Adrenal gland (tissue), 9 donors: ENCODE measurements at regions not wholly inside any gene's neighbourhood (a gene's known extent, or its start where the extent isn't known, plus 50 kb on each side); places are given as distances from the start of the nearest gene placed in this dataset.

Source experiments
- DNase-seq, 7 donors: peaks; one replicate each; pipeline ENCODE4 v3.0.0-alpha.2; 2019 to 2020
- H3K27ac ChIP-seq, 5 donors: fragments of 200-600 bp; sonication (generic) in 4 of 5; 1 replicate in 3 of 5; 2 replicates in 2 of 5; pipeline versions ENCODE4 v1.5.1 to v1.8.0; 2016 to 2020; ENCODE audit warnings: mild to moderate bottlenecking in 1 of 5
- H3K27me3 ChIP-seq: fragments of 200-600 bp; 2 replicates; pipeline ENCODE4 v1.8.0; 2021
- H3K36me3 ChIP-seq, 2 donors: fragments of 200-600 bp; replicated peaks in 1 of 2; 1 replicate in 1 of 2; 2 replicates in 1 of 2; pipeline versions ENCODE4 v1.5.1 to v1.8.0; 2018 to 2022
- H3K4me1 ChIP-seq, 2 donors: fragments of 200-600 bp; replicated peaks in 1 of 2; 1 replicate in 1 of 2; 2 replicates in 1 of 2; pipeline versions ENCODE4 v1.5.1 to v1.8.0; 2018 to 2021
- H3K4me3 ChIP-seq, 4 donors: fragments of 200-600 bp; sonication (generic) in 3 of 4; one replicate each; pipeline ENCODE4 v1.5.1; 2016 to 2018
- H3K9me3 ChIP-seq, 3 donors: fragments of 200-600 bp; sonication (generic) in 1 of 3; replicated peaks in 1 of 3; 1 replicate in 2 of 3; 2 replicates in 1 of 3; pipeline versions ENCODE4 v1.5.1 to v1.8.0; 2016 to 2021
- POLR2A ChIP-seq, 2 donors: fragments of 450-650 bp; IDR thresholded peaks; one replicate each; pipeline ENCODE4 v1.6.1; 2017; ENCODE audit warnings: antibody characterized with exemption in 2 of 2, mild to moderate bottlenecking in 2 of 2, moderate library complexity in 1 of 2
- WGBS, 4 donors: extraction: QIAGEN DNeasy Blood & Tissue Kit in 2 of 4; methylation state at CpG; one replicate each; pipeline versions ENCODE4 v1.1.5 to v1.1.7; 2013 to 2017; 5-methylcytosine and 5-hydroxymethylcytosine counted together
- intact Hi-C, 2 donors: fragments of 100-400 bp; cut with DNase I; formaldehyde crosslinking; loops; one replicate each; pipeline versions ENCODE4 v1.14.1 to v1.15.0; 2022 to 2023
- TF ChIP-seq, protein P1 (sequence below), 6 experiments: fragments of 450-650 bp in 4 of 6; fragments of 200-600 bp in 2 of 6; sonication (generic) in 1 of 6; IDR thresholded peaks; 1 replicate in 5 of 6; 2 replicates in 1 of 6; pipeline versions ENCODE4 v1.5.1 to v1.8.0; 2016 to 2021; ENCODE audit warnings: antibody characterized with exemption in 6 of 6, mild to moderate bottlenecking in 2 of 6, moderate library complexity in 1 of 6
- donor health status: healthy with polysubstance abuse.
- donor health status: Bipolar disorder and iron deficiency.
- donor health status: DM: yes; HTN: yes; CAD: no.
- donor health status: DM: no; HTN: no; CAD: no.
- donor health status: DM: no; HTN: no; CAD: no.

DNA sequence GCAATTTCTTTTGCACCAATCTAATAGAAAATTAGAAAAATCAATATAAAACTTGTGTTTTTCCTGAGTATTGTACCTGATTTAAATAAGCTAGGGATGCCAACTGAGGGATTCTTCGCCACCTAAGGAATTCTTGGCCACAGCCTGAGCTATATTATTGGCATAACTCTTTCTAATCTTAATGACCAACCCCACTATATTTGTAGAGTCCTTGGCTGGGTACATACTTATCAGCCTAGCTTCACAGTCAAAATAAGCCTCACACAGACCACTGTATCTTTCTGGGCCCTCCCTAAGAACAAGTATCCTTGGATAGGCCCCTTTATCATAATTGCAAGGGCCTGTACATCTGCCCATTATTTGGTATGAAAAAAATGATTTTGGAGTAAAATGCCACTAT lies 247.1 kb downstream of the DUSP6 start:
- Histone ChIP-seq H3K9me3 (no peaks in the 10 kb centered on the region), H3K27me3 (no peaks in the 10 kb centered on the region), H3K4me3 (no peak overlapping the region), H3K27ac (no peak overlapping the region), H3K36me3 (no peaks in the 10 kb centered on the region), H3K4me1 (no peaks in the 10 kb centered on the region)
- 90 to 100% (median 98%) methylated on average over 1 of the region's 1 CpG for WGBS, 4 donors
- DNase-seq = no peak
- TF ChIP-seq POLR2A (IDR thresholded peaks at IDR 0.05) = no peak
- TF ChIP-seq, protein P1, sequence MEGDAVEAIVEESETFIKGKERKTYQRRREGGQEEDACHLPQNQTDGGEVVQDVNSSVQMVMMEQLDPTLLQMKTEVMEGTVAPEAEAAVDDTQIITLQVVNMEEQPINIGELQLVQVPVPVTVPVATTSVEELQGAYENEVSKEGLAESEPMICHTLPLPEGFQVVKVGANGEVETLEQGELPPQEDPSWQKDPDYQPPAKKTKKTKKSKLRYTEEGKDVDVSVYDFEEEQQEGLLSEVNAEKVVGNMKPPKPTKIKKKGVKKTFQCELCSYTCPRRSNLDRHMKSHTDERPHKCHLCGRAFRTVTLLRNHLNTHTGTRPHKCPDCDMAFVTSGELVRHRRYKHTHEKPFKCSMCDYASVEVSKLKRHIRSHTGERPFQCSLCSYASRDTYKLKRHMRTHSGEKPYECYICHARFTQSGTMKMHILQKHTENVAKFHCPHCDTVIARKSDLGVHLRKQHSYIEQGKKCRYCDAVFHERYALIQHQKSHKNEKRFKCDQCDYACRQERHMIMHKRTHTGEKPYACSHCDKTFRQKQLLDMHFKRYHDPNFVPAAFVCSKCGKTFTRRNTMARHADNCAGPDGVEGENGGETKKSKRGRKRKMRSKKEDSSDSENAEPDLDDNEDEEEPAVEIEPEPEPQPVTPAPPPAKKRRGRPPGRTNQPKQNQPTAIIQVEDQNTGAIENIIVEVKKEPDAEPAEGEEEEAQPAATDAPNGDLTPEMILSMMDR (IDR thresholded peaks at IDR 0.05) = no peak
- intact Hi-C loops = no loop called here

DNA sequence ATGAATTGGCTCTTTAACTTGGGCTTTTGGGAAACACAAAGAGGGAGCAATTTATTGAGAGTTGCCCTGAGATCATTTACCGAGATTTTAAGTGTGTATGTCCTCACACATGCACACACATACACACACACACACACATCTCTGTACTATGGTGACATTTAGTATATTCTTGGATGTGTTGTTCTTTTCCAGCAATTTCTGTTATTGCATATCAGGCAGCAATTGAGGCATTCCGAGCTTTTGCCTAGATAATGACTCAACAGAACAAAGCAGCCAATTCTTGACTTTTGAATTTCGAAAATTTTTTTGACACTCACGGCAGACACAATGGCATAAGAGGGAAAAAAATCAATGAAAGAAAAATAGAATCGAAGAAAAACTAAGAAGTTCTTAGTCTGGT lies 248.5 kb downstream of the DUSP6 start:
- no peaks in the 10 kb centered on the region for H3K27me3 ChIP-seq
- 67 to 72% (median 71%) methylated on average over 5 of the region's 5 CpGs for WGBS, 4 donors
- H3K4me3 ChIP-seq = no peak overlapping the region
- no peaks in the 10 kb centered on the region for H3K4me1 ChIP-seq
- no peak for DNase-seq
- no peak overlapping the region for H3K27ac ChIP-seq
- no peak for TF ChIP-seq POLR2A (IDR thresholded peaks at IDR 0.05)
- TF ChIP-seq, protein P1 (IDR thresholded peaks at IDR 0.05) = no peak
- intact Hi-C loops = no loop called here
- no peaks in the 10 kb centered on the region for H3K9me3 ChIP-seq
- no peaks in the 10 kb centered on the region for H3K36me3 ChIP-seq

DNA sequence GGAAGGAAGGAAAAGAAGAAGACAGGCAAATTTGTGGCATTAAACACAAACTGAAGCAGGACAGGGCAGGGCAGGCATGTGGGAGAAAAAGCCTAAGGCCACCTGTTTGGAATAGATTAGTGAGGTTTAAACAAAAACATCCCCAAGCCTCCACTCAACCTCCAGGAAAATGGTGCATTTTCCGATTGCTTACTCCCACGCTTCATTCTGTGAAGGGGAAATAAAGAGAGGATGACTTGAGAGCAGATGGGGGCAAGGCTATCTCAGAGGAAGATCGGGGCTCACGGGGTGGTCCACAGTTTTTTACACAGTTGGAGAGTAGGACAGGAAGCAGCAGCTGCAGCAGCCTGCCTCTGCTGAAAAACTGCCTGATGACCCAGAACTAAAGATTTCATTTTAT lies 250.9 kb downstream of the DUSP6 start:
- Histone ChIP-seq H3K27ac (no peak overlapping the region), H3K4me1 (no peaks in the 10 kb centered on the region), H3K27me3 (no peaks in the 10 kb centered on the region), H3K36me3 (no peaks in the 10 kb centered on the region), H3K9me3 (no peaks in the 10 kb centered on the region), H3K4me3 (no peak overlapping the region)
- no peak for TF ChIP-seq POLR2A (IDR thresholded peaks at IDR 0.05)
- TF ChIP-seq, protein P1 (IDR thresholded peaks at IDR 0.05) = no peak
- WGBS, 4 donors = 39 to 54% (median 48%) methylated on average over 4 of the region's 4 CpGs
- intact Hi-C loops = no loop called here
- no peak for DNase-seq

DNA sequence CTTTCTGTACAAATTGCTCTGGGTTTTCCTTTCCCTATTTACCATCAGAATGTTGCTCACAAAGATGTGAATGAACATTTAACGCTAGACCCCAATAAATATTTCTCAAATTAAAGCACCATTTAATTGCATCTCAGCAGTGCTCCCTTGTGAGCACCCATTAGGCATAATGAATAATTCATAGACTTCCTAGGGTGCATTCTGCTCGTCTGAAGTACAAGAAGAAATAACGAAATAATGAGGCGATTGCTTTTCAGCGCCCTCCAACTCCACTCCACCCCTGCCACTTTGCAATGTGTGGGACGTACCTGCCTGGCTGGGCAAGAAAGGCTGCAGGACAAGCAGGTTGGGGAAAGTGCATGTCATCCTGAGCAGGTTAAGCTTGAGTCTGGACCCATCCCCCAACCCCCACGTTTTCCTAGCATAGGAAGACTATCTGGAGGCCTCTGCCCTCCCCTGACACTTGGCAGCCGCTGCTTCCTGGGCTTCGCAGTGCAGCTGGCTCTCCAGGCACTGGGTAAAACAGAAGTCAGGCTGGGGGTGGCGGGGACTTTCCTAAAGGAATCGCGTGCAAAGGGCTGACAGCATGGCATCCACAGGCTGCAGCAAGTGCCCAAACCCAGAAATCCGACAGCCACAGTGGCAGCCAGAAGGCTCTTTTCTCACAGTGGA lies 253.7 kb downstream of the DUSP6 start:
- TF ChIP-seq, protein P1 (IDR thresholded peaks at IDR 0.05) = no peak
- TF ChIP-seq POLR2A (IDR thresholded peaks at IDR 0.05) = no peak
- WGBS, 4 donors = 61 to 66% (median 62%) methylated on average over 12 to 13 of the region's 13 CpGs
- Histone ChIP-seq H3K36me3 (no peaks in the 10 kb centered on the region), H3K27me3 (no peaks in the 10 kb centered on the region), H3K9me3 (no peaks in the 10 kb centered on the region), H3K27ac (no peak overlapping the region), H3K4me3 (no peak overlapping the region), H3K4me1 (no peaks in the 10 kb centered on the region)
- intact Hi-C loops = no loop called here
- no peak for DNase-seq
